Kidney capillary endothelial cell (primary cell): ENCODE measurements at regions not wholly inside any gene's neighbourhood (a gene's known extent, or its start where the extent isn't known, plus 50 kb on each side); places are given as distances from the start of the nearest gene placed in this dataset.
"Not testable (repeated sequence)": the region's sequence is repeated elsewhere in the genome, so short reads cannot be mapped to it uniquely, and the experiment has no call there.

Source experiments
- DNase-seq: peaks from one replicate; pipeline ENCODE4 v3.0.0-alpha.2; 2018; ENCODE audit warnings: low spot score

GRCh38 chr9:7739595-7739994, 60.0 kb downstream of the DMAC1 start:
- no peak for DNase-seq

GRCh38 chr9:7735311-7735710, 64.3 kb downstream of the DMAC1 start:
- DNase-seq: no peak

- no peak for DNase-seq
These were observed 69.5 kb downstream of the DMAC1 start for GRCh38 chr9:7730164-7730445.

GRCh38 chr9:7729371-7730163, 70.0 kb downstream of the DMAC1 start:
- DNase-seq: no peak

- DNase-seq: no peak
These were observed 78.3 kb downstream of the DMAC1 start for GRCh38 chr9:7721291-7721690.

- DNase-seq: not testable (repeated sequence)
These were observed 86.5 kb downstream of the DMAC1 start for GRCh38 chr9:7713088-7713487.

- no peak for DNase-seq
These were observed 88.9 kb downstream of the DMAC1 start for GRCh38 chr9:7710686-7711085.

- DNase-seq: no peak
These were observed 91.6 kb downstream of the DMAC1 start for GRCh38 chr9:7707934-7708333.

GRCh38 chr9:7704543-7704942, 95.0 kb downstream of the DMAC1 start:
- no peak for DNase-seq

GRCh38 chr9:7691909-7692308, 107.7 kb downstream of the DMAC1 start:
- DNase-seq: no peak

- no peak for DNase-seq
These were observed 109.6 kb downstream of the DMAC1 start for GRCh38 chr9:7690014-7690413.

- DNase-seq: no peak
These were observed 111.0 kb downstream of the DMAC1 start for GRCh38 chr9:7688626-7689025.

- DNase-seq: no peak
These were observed 122.9 kb downstream of the DMAC1 start for GRCh38 chr9:7676609-7677156.

GRCh38 chr9:7671847-7672246, 127.7 kb downstream of the DMAC1 start:
- no peak for DNase-seq

GRCh38 chr9:7668541-7668940, 131.0 kb downstream of the DMAC1 start:
- no peak for DNase-seq

GRCh38 chr9:7665874-7666273, 133.7 kb downstream of the DMAC1 start:
- no peak for DNase-seq

GRCh38 chr9:7659766-7660165, 139.8 kb downstream of the DMAC1 start:
- DNase-seq: no peak

- DNase-seq: peak; percentile 80
These were observed 142.9 kb downstream of the DMAC1 start for GRCh38 chr9:7656636-7657035.

GRCh38 chr9:7653262-7653661, 146.3 kb downstream of the DMAC1 start:
- DNase-seq: peak; percentile 97

- DNase-seq: no peak
These were observed 159.3 kb downstream of the DMAC1 start for GRCh38 chr9:7640231-7640630.

GRCh38 chr9:7639471-7639870, 160.1 kb downstream of the DMAC1 start:
- DNase-seq: no peak

GRCh38 chr9:7636838-7637467, 162.6 kb downstream of the DMAC1 start:
- DNase-seq: no peak

GRCh38 chr9:7636309-7636708, 163.3 kb downstream of the DMAC1 start:
- DNase-seq: no peak

GRCh38 chr9:7626571-7627029, 173.0 kb downstream of the DMAC1 start:
- not testable (repeated sequence) for DNase-seq
